Breast epithelium (tissue), 3 donors: ENCODE measurements at regions not wholly inside any gene's neighbourhood (a gene's known extent, or its start where the extent isn't known, plus 50 kb on each side); places are given as distances from the start of the nearest gene placed in this dataset.

Experiments
- POLR2AphosphoS5 ChIP-seq, 3 donors: sonication (generic); formaldehyde crosslinking; IDR thresholded peaks; one replicate each; pipeline ENCODE4 v1.6.1; 2017; ENCODE audit warnings: antibody characterized with exemption in 3 of 3
- TF ChIP-seq, protein P1 (sequence below), 3 donors: fragments of 450-650 bp; IDR thresholded peaks; one replicate each; pipeline ENCODE4 v1.5.1; 2016 to 2017; ENCODE audit warnings: antibody characterized with exemption in 3 of 3, mild to moderate bottlenecking in 3 of 3, moderate library complexity in 3 of 3

DNA sequence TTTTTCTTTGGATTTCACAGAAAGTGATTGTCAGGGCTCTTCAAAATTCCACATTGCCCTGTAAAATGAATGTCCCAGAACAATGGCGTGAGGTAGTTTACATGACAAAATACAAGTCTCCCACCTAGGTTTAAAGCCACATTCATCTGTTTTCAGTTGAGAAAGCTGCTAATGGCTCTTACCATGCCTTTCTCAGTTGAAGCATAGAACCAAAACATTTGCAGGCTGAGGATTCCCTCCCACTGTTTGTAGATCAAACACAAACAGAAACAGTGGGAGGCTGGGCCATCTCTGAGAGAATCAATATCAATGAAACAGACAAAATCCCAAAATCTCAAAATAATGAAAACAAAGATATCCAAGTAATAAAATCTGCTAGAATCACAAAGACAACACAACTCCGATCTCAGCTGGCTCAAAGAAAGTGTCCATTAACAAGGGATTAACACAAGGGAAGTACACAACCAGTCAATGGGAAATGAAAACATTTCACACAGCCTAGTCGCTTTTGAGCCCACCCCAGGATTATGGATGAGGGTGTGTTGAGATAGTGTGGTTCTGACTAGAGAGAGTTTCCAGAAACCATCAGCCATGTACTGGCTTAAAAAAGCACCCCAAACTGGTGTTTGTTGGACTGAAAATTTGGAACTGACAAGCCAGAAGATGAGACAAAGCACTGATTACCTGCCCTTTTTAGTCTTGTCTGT lies 54.5 kb upstream of the TMEM260 start:
- TF ChIP-seq, protein P1, sequence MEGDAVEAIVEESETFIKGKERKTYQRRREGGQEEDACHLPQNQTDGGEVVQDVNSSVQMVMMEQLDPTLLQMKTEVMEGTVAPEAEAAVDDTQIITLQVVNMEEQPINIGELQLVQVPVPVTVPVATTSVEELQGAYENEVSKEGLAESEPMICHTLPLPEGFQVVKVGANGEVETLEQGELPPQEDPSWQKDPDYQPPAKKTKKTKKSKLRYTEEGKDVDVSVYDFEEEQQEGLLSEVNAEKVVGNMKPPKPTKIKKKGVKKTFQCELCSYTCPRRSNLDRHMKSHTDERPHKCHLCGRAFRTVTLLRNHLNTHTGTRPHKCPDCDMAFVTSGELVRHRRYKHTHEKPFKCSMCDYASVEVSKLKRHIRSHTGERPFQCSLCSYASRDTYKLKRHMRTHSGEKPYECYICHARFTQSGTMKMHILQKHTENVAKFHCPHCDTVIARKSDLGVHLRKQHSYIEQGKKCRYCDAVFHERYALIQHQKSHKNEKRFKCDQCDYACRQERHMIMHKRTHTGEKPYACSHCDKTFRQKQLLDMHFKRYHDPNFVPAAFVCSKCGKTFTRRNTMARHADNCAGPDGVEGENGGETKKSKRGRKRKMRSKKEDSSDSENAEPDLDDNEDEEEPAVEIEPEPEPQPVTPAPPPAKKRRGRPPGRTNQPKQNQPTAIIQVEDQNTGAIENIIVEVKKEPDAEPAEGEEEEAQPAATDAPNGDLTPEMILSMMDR (IDR thresholded peaks at IDR 0.05): no peak
- no peak for TF ChIP-seq POLR2AphosphoS5 (IDR thresholded peaks at IDR 0.05)
